ENCODE measurements at regions not wholly inside any gene's neighbourhood (a gene's known extent, or its start where the extent isn't known, plus 50 kb on each side); places are given as distances from the start of the nearest gene placed in this dataset.

GRCh38 chr13:30840515-30840914 lies 65.6 kb upstream of the MEDAG start:
- TF ChIP-seq CTCF (IDR thresholded peaks at IDR 0.05) (no peak), RAD21 (IDR thresholded peaks at IDR 0.05; ENCODE audit: low read length) (no peak), FOXJ3 (CRISPR knock-in tag; IDR thresholded peaks at IDR 0.05) (no peak), EP300 (IDR thresholded peaks at IDR 0.05; ENCODE audit: borderline replicate concordance in 1 of 2, low read depth in 1 of 2, low read length in 1 of 2) (no peak), RFX5 (IDR thresholded peaks at IDR 0.05; ENCODE audit: low read length) (no peak), TAF1 (IDR thresholded peaks at IDR 0.05; ENCODE audit: borderline replicate concordance, low read depth, low read length) (no peak), MAX (IDR thresholded peaks at IDR 0.05; ENCODE audit: low read depth) (no peak), MEF2A (IDR thresholded peaks at IDR 0.05; ENCODE audit: borderline replicate concordance, low read depth) (no peak), CHD2 (IDR thresholded peaks at IDR 0.05; ENCODE audit: low read length, partially characterized antibody) (no peak), USF1 (IDR thresholded peaks at IDR 0.05; ENCODE audit: borderline replicate concordance, low read depth) (no peak), TEAD4 (IDR thresholded peaks at IDR 0.05; ENCODE audit: borderline replicate concordance, insufficient read depth) (no peak), YY1 (IDR thresholded peaks at IDR 0.05; ENCODE audit: low read depth) (no peak)
- TF ChIP-seq, protein P1, sequence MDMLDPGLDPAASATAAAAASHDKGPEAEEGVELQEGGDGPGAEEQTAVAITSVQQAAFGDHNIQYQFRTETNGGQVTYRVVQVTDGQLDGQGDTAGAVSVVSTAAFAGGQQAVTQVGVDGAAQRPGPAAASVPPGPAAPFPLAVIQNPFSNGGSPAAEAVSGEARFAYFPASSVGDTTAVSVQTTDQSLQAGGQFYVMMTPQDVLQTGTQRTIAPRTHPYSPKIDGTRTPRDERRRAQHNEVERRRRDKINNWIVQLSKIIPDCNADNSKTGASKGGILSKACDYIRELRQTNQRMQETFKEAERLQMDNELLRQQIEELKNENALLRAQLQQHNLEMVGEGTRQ (IDR thresholded peaks at IDR 0.05; ENCODE audit: borderline replicate concordance, low read depth, low read length), result no peak
